ENCODE measurements at regions not wholly inside any gene's neighbourhood (a gene's known extent, or its start where the extent isn't known, plus 50 kb on each side); places are given as distances from the start of the nearest gene placed in this dataset.

- TF ChIP-seq CTCF (IDR thresholded peaks at IDR 0.05; ENCODE audit: borderline replicate concordance, extremely low read depth, low read length, poor library complexity, severe bottlenecking) (no peak), EZH2 (IDR thresholded peaks at IDR 0.05; ENCODE audit: borderline replicate concordance, low read depth, low read length, severe bottlenecking) (no peak)
Observed at GRCh38 chrX:145464650-145465049, 217.3 kb downstream of the SPANXN1 start.

All from DND-41 (cell line).